Panc1 (cell line): ENCODE measurements at regions not wholly inside any gene's neighbourhood (a gene's known extent, or its start where the extent isn't known, plus 50 kb on each side); places are given as distances from the start of the nearest gene placed in this dataset.
A peak's percentile ranks its signal among the peaks of the same experiment; 100 is the strongest.

ENCODE experiments used
- SIN3A ChIP-seq: IDR thresholded peaks from 2 replicates; pipeline ENCODE4 v1.6.1; 2012; ENCODE audit warnings: low read depth, mild to moderate bottlenecking, low read length, moderate library complexity, borderline replicate concordance; ENCODE audit not compliant: insufficient read depth
- TCF7L2 ChIP-seq: IDR thresholded peaks from 2 replicates; pipeline ENCODE4 v1.6.1; 2011; ENCODE audit warnings: mild to moderate bottlenecking, low read depth, low read length, inconsistent platforms
- TF ChIP-seq, protein P1 (sequence below): fragments of 450-650 bp; IDR thresholded peaks from 2 replicates; pipeline ENCODE4 v1.5.1; 2017; ENCODE audit warnings: mild to moderate bottlenecking

DNA sequence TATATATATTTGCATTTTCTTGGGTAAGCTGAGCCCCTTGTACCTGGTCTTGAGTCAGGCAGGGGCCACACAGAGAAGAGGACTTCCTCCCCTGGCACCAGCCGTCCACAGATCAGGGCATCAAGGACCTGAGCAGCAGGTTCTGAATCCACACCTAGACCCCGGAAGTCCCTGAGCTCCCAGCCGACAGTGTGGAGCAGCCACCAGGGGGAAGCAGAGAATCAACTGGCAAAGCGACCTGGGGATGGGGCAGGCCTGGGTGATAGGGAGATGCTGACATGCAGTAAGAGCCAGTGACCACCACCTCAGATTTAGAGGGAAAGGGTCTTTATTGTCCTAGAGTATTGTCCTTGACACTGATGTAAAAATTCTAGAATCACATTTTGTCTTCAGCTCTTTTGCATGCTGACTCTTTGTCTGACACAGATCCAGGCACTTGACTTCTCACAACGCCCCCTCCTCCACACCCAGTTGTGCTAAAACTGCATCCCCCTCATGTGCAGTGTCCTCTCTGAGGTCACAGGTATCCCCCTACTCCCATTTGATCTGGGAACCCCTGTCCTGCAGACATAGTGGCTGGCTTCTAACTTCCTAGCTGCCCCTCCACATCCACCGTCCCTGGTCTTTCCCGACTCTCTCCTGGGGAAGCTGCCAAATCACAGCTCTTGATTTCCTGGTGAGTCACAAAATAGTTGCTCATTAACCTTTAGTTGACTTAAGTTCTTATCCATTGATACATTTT is 109.3 kb downstream of the GGTLC2 start:
- TF ChIP-seq, protein P1, sequence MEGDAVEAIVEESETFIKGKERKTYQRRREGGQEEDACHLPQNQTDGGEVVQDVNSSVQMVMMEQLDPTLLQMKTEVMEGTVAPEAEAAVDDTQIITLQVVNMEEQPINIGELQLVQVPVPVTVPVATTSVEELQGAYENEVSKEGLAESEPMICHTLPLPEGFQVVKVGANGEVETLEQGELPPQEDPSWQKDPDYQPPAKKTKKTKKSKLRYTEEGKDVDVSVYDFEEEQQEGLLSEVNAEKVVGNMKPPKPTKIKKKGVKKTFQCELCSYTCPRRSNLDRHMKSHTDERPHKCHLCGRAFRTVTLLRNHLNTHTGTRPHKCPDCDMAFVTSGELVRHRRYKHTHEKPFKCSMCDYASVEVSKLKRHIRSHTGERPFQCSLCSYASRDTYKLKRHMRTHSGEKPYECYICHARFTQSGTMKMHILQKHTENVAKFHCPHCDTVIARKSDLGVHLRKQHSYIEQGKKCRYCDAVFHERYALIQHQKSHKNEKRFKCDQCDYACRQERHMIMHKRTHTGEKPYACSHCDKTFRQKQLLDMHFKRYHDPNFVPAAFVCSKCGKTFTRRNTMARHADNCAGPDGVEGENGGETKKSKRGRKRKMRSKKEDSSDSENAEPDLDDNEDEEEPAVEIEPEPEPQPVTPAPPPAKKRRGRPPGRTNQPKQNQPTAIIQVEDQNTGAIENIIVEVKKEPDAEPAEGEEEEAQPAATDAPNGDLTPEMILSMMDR = peak; percentile 80
- TF ChIP-seq TCF7L2 (no peak), SIN3A (no peak)
